ENCODE measurements at regions not wholly inside any gene's neighbourhood (a gene's known extent, or its start where the extent isn't known, plus 50 kb on each side); places are given as distances from the start of the nearest gene placed in this dataset.

DNA sequence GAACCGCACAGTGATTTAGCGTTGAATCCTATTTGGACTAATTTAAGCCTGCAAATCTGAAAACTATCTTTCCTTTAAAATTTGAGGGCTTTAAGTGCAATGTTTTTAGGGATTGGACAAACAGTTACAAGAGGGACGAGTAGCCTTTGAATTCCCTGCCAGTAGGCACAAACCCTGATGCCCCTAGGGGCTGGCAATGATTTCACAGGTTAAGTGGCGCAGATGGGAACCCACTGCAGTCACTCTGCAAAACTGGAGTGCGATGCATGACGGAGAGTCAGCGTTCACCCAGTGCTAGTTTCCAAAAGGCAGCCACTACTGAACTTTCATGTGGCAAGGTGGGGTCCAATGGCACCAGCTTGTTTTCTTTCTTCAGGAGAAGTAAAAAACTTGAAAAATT, 99.4 kb upstream of the FRMD6 start:
- TF ChIP-seq, protein P1, sequence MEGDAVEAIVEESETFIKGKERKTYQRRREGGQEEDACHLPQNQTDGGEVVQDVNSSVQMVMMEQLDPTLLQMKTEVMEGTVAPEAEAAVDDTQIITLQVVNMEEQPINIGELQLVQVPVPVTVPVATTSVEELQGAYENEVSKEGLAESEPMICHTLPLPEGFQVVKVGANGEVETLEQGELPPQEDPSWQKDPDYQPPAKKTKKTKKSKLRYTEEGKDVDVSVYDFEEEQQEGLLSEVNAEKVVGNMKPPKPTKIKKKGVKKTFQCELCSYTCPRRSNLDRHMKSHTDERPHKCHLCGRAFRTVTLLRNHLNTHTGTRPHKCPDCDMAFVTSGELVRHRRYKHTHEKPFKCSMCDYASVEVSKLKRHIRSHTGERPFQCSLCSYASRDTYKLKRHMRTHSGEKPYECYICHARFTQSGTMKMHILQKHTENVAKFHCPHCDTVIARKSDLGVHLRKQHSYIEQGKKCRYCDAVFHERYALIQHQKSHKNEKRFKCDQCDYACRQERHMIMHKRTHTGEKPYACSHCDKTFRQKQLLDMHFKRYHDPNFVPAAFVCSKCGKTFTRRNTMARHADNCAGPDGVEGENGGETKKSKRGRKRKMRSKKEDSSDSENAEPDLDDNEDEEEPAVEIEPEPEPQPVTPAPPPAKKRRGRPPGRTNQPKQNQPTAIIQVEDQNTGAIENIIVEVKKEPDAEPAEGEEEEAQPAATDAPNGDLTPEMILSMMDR (IDR thresholded peaks at IDR 0.05; ENCODE audit: insufficient read depth, low read length) = no peak
- TF ChIP-seq POLR2AphosphoS5 (IDR thresholded peaks at IDR 0.05; ENCODE audit: low read depth) = no peak
- no peak for TF ChIP-seq REST (IDR thresholded peaks at IDR 0.05; ENCODE audit: insufficient replicate concordance, low read depth)
- TF ChIP-seq GABPA (IDR thresholded peaks at IDR 0.05; ENCODE audit: low read depth) = no peak
- no peak for TF ChIP-seq SPI1 (IDR thresholded peaks at IDR 0.05; ENCODE audit: borderline replicate concordance, low read depth)
